GM23338 (cell line): ENCODE measurements at regions not wholly inside any gene's neighbourhood (a gene's known extent, or its start where the extent isn't known, plus 50 kb on each side); places are given as distances from the start of the nearest gene placed in this dataset.

ENCODE experiments used
- CREB1 ChIP-seq: fragments of 250-450 bp; sonication (Bioruptor Pico); IDR thresholded peaks from 2 replicates; pipeline ENCODE4 v1.5.0; 2020; ENCODE audit warnings: low read depth, mild to moderate bottlenecking, moderate library complexity
- CTCF ChIP-seq, 2 experiments: fragments of 200-600 bp in 1 of 2; sonication (generic) in 1 of 2; conservative IDR thresholded peaks; 2 replicates each; pipeline versions ENCODE4 v1.5.1 to v1.6.1; 2016 to 2017; ENCODE audit warnings: antibody characterized with exemption in 2 of 2, low read depth in 2 of 2, mild to moderate bottlenecking in 2 of 2, moderate library complexity in 1 of 2
- EZH2 ChIP-seq: fragments of 200-600 bp; sonication (generic); IDR thresholded peaks from one replicate; pipeline ENCODE4 v1.8.0; 2017; ENCODE audit warnings: antibody characterized with exemption, mild to moderate bottlenecking, low read depth; ENCODE audit not compliant: unreplicated experiment
- EZH2phosphoT487 ChIP-seq: fragments of 200-600 bp; sonication (generic); IDR thresholded peaks from one replicate; pipeline ENCODE4 v1.8.1; 2018; ENCODE audit warnings: antibody characterized with exemption; ENCODE audit not compliant: unreplicated experiment
- JUNB ChIP-seq: IDR thresholded peaks from one replicate; pipeline ENCODE4 v1.6.1; 2016; ENCODE audit warnings: antibody characterized with exemption; ENCODE audit not compliant: unreplicated experiment
- POLR2AphosphoS5 ChIP-seq: IDR thresholded peaks from 2 replicates; pipeline ENCODE4 v1.6.1; 2016; ENCODE audit warnings: antibody characterized with exemption, low read depth
- REST ChIP-seq: IDR thresholded peaks from one replicate; pipeline ENCODE4 v1.6.1; 2018; ENCODE audit warnings: antibody characterized with exemption; ENCODE audit not compliant: unreplicated experiment
- STAT1 ChIP-seq: IDR thresholded peaks from one replicate; pipeline ENCODE4 v1.6.1; 2016; ENCODE audit warnings: antibody characterized with exemption; ENCODE audit not compliant: unreplicated experiment

GRCh38 chr6:141024526-141024925 lies 1108.2 kb upstream of the GJE1 start:
- no peak for TF ChIP-seq EZH2
- TF ChIP-seq CTCF (conservative IDR thresholded peaks at IDR 0.05; ENCODE audit: low read depth in 2 of 2): no peak
- TF ChIP-seq CREB1 (CRISPR knock-in tag): no peak
- no peak for TF ChIP-seq POLR2AphosphoS5
- TF ChIP-seq EZH2phosphoT487: no peak
- TF ChIP-seq REST: no peak
- TF ChIP-seq JUNB: no peak
- no peak for TF ChIP-seq STAT1
